KMS-11 (cell line): ENCODE measurements at regions not wholly inside any gene's neighbourhood (a gene's known extent, or its start where the extent isn't known, plus 50 kb on each side); places are given as distances from the start of the nearest gene placed in this dataset.

ENCODE experiments used
- H2AFZ ChIP-seq: fragments of 200-600 bp; sonication (generic); 2 replicates; pipeline ENCODE4 v1.6.1; 2016; ENCODE audit warnings: antibody characterized with exemption, mixed run types, low read depth
- H3K27ac ChIP-seq: fragments of 200-600 bp; sonication (generic); 2 replicates; pipeline ENCODE4 v1.6.1; 2016; ENCODE audit warnings: mild to moderate bottlenecking, mixed run types
- H3K27me3 ChIP-seq: fragments of 200-600 bp; sonication (generic); 2 replicates; pipeline ENCODE4 v1.6.1; 2017; ENCODE audit warnings: mild to moderate bottlenecking, low read depth, mixed run types, moderate library complexity; ENCODE audit not compliant: insufficient read depth
- H3K36me3 ChIP-seq: fragments of 200-600 bp; sonication (generic); 2 replicates; pipeline ENCODE4 v1.6.1; 2017; ENCODE audit warnings: mild to moderate bottlenecking, mixed run types; ENCODE audit not compliant: insufficient read depth
- H3K4me1 ChIP-seq: fragments of 200-600 bp; sonication (generic); 2 replicates; pipeline ENCODE4 v1.6.1; 2016; ENCODE audit warnings: mild to moderate bottlenecking, low read depth, mixed run types; ENCODE audit not compliant: poor library complexity, severe bottlenecking
- H3K4me2 ChIP-seq: fragments of 200-600 bp; sonication (generic); 2 replicates; pipeline ENCODE4 v1.7.0; 2016; ENCODE audit warnings: mild to moderate bottlenecking, mixed run types
- H3K4me3 ChIP-seq: fragments of 200-600 bp; sonication (generic); IDR thresholded peaks from 2 replicates; pipeline ENCODE4 v1.6.1; 2017; ENCODE audit warnings: low read depth, low read length, mixed read lengths; ENCODE audit not compliant: insufficient read depth
- H3K79me2 ChIP-seq: fragments of 200-600 bp; sonication (generic); 2 replicates; pipeline ENCODE4 v1.6.1; 2016; ENCODE audit warnings: low read depth, mixed run types; ENCODE audit not compliant: insufficient read depth
- H3K9ac ChIP-seq: fragments of 200-600 bp; sonication (generic); 2 replicates; pipeline ENCODE4 v1.6.1; 2016; ENCODE audit warnings: mild to moderate bottlenecking, mixed run types
- H4K20me1 ChIP-seq: fragments of 200-600 bp; sonication (generic); 2 replicates; pipeline ENCODE4 v1.6.1; 2016; ENCODE audit warnings: mild to moderate bottlenecking, mixed run types; ENCODE audit not compliant: insufficient read depth
- TF ChIP-seq, protein P1 (sequence below): fragments of 200-600 bp; sonication (generic); conservative IDR thresholded peaks from 2 replicates; pipeline ENCODE4 v1.6.1; 2017; ENCODE audit warnings: low read depth, mild to moderate bottlenecking, antibody characterized with exemption, low read length, moderate library complexity, mixed read lengths

DNA sequence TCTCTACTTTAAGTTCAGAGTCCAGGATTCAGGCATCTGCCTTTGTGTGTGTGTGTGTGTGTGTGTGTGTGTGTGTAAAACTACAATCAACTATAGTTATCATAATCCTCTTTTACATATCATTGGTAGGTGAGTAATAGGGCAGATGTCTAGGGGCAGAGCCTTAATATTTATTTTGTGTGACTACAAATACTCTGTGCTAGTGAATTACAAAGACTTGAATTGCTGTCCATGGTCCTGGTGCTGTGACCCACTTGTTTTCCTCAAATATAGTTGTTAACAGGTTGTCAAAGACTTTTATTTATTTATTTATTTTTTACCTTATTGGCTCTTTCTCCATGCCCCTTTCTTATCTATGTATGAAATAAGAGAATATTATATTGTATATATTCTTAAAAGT lies 196.8 kb downstream of the ANXA1 start:
- no peaks in the 10 kb centered on the region for H4K20me1 ChIP-seq
- H3K9ac ChIP-seq: no peak overlapping the region
- H3K4me3 ChIP-seq: no peak overlapping the region
- H2AFZ ChIP-seq: no peak overlapping the region
- H3K79me2 ChIP-seq: no peaks in the 10 kb centered on the region
- no peaks in the 10 kb centered on the region for H3K36me3 ChIP-seq
- no peak overlapping the region for H3K4me2 ChIP-seq
- TF ChIP-seq, protein P1, sequence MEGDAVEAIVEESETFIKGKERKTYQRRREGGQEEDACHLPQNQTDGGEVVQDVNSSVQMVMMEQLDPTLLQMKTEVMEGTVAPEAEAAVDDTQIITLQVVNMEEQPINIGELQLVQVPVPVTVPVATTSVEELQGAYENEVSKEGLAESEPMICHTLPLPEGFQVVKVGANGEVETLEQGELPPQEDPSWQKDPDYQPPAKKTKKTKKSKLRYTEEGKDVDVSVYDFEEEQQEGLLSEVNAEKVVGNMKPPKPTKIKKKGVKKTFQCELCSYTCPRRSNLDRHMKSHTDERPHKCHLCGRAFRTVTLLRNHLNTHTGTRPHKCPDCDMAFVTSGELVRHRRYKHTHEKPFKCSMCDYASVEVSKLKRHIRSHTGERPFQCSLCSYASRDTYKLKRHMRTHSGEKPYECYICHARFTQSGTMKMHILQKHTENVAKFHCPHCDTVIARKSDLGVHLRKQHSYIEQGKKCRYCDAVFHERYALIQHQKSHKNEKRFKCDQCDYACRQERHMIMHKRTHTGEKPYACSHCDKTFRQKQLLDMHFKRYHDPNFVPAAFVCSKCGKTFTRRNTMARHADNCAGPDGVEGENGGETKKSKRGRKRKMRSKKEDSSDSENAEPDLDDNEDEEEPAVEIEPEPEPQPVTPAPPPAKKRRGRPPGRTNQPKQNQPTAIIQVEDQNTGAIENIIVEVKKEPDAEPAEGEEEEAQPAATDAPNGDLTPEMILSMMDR: no peak
- no peaks in the 10 kb centered on the region for H3K27me3 ChIP-seq
- no peak overlapping the region for H3K27ac ChIP-seq
- H3K4me1 ChIP-seq: no peaks in the 10 kb centered on the region

DNA sequence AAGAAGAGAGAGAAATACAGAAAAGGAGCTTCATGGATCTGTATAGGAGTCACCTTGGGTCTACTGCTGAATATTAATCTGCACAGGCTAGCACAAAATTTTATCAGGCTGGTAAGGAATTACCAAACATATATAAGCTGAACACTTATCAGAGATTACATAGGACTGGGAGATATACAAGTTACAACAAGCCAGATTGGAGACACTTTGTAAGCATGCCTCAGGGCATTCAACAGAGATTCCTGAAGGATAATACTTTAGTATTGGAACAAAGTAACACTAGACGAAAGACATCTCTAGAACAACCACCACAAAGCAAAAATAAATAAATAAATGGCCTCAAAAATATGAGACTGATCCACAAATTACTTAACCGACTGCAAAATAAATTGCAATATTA lies 197.8 kb downstream of the ANXA1 start:
- H3K9ac ChIP-seq: no peak overlapping the region
- H2AFZ ChIP-seq: no peak overlapping the region
- H3K27me3 ChIP-seq: no peaks in the 10 kb centered on the region
- H3K36me3 ChIP-seq: no peaks in the 10 kb centered on the region
- no peaks in the 10 kb centered on the region for H3K79me2 ChIP-seq
- no peak overlapping the region for H3K4me3 ChIP-seq
- no peaks in the 10 kb centered on the region for H3K4me1 ChIP-seq
- TF ChIP-seq, protein P1: no peak
- H4K20me1 ChIP-seq: no peaks in the 10 kb centered on the region
- H3K27ac ChIP-seq: no peak overlapping the region
- H3K4me2 ChIP-seq: no peak overlapping the region

DNA sequence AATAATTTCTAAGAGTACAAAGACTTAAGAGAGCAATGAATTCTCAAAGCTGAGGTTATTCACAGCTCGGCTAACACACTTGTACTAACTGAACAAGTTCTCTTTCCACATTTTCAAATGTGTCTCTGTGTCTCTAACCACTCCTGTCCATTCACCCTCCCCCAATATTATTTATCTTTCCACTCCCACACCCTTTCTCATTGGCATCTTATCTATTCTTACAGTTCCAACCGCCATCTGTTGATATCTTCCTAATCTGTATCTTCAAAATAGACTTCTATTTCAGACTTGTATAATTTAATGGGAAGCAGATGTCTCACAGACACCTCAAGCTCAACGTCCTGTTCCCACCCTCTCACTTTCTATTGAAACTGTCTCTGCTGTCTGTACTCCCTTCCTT lies 205.9 kb downstream of the ANXA1 start:
- no peak overlapping the region for H3K27ac ChIP-seq
- no peaks in the 10 kb centered on the region for H4K20me1 ChIP-seq
- no peak overlapping the region for H2AFZ ChIP-seq
- H3K4me1 ChIP-seq: no peaks in the 10 kb centered on the region
- H3K79me2 ChIP-seq: no peaks in the 10 kb centered on the region
- H3K36me3 ChIP-seq: no peaks in the 10 kb centered on the region
- H3K27me3 ChIP-seq: no peaks in the 10 kb centered on the region
- H3K4me3 ChIP-seq: no peak overlapping the region
- no peak overlapping the region for H3K9ac ChIP-seq
- TF ChIP-seq, protein P1: no peak
- no peak overlapping the region for H3K4me2 ChIP-seq

DNA sequence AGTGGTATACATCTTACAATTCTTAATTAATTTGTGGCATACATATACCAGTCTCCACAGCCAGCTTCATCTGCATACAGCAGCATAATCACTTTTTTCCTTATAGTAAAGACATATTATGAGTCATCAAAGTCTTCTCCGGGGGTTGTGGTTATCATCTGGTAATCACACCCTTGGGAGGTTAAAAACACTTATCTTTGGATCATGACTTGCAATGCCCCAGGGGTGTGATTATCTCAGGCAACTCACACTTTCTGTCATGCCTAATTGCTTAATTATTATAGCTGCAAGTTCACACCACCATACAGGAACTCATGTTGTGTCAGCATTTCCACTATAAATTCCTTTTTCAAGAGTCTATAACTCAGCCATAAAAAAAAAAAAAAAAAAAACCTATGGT lies 218.4 kb downstream of the ANXA1 start:
- Histone ChIP-seq H3K79me2 (no peaks in the 10 kb centered on the region), H3K4me3 (no peak overlapping the region), H3K9ac (no peak overlapping the region), H3K27ac (no peak overlapping the region), H4K20me1 (no peaks in the 10 kb centered on the region), H2AFZ (no peak overlapping the region), H3K27me3 (no peaks in the 10 kb centered on the region), H3K4me1 (peaks cover 11% of the 10 kb centered on the region), H3K4me2 (no peak overlapping the region), H3K36me3 (no peaks in the 10 kb centered on the region)
- TF ChIP-seq, protein P1: no peak

DNA sequence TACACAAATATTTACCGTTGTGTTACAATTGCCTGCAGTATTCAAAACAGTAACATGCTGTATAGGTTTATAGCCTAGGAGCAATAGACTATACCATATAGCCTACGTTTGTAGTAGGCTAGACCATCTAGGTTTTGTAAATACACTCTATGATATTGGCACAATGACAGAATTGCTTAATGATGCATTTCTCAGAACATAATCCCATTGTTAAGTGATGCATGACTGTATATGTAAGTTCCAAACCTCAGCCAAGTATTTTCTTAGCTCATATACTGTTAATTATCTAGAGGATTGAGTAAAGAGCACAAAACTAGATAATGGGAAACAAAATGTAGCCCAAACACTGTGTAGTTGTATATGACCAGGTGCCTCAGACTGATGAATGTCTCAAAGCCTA lies 220.1 kb downstream of the ANXA1 start:
- Histone ChIP-seq H3K4me3 (no peak overlapping the region), H3K4me2 (no peak overlapping the region), H3K4me1 (peaks cover 11% of the 10 kb centered on the region), H3K9ac (no peak overlapping the region), H3K79me2 (no peaks in the 10 kb centered on the region), H4K20me1 (no peaks in the 10 kb centered on the region), H2AFZ (no peak overlapping the region), H3K36me3 (no peaks in the 10 kb centered on the region), H3K27me3 (no peaks in the 10 kb centered on the region), H3K27ac (no peak overlapping the region)
- TF ChIP-seq, protein P1: no peak
